ENCODE measurements at regions not wholly inside any gene's neighbourhood (a gene's known extent, or its start where the extent isn't known, plus 50 kb on each side); places are given as distances from the start of the nearest gene placed in this dataset.

GRCh38 chr2:236698016-236698627 lies 128.5 kb downstream of the ACKR3 start:
- TF ChIP-seq POLR2A (IDR thresholded peaks at IDR 0.05), result no peak
- no peak for TF ChIP-seq EP300 (IDR thresholded peaks at IDR 0.05)
- TF ChIP-seq, protein P1, sequence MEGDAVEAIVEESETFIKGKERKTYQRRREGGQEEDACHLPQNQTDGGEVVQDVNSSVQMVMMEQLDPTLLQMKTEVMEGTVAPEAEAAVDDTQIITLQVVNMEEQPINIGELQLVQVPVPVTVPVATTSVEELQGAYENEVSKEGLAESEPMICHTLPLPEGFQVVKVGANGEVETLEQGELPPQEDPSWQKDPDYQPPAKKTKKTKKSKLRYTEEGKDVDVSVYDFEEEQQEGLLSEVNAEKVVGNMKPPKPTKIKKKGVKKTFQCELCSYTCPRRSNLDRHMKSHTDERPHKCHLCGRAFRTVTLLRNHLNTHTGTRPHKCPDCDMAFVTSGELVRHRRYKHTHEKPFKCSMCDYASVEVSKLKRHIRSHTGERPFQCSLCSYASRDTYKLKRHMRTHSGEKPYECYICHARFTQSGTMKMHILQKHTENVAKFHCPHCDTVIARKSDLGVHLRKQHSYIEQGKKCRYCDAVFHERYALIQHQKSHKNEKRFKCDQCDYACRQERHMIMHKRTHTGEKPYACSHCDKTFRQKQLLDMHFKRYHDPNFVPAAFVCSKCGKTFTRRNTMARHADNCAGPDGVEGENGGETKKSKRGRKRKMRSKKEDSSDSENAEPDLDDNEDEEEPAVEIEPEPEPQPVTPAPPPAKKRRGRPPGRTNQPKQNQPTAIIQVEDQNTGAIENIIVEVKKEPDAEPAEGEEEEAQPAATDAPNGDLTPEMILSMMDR (IDR thresholded peaks at IDR 0.05), result no peak
- TF ChIP-seq POLR2AphosphoS5 (IDR thresholded peaks at IDR 0.05), result no peak
